GM12878 (cell line): ENCODE measurements at regions not wholly inside any gene's neighbourhood (a gene's known extent, or its start where the extent isn't known, plus 50 kb on each side); places are given as distances from the start of the nearest gene placed in this dataset.

ENCODE experiments used
- NFYB ChIP-seq: IDR thresholded peaks from 2 replicates; pipeline ENCODE4 v1.6.1; 2011; ENCODE audit warnings: low read depth, mild to moderate bottlenecking, low read length, improper control_type of control experiment, moderate library complexity; ENCODE audit not compliant: insufficient read depth
- TF ChIP-seq, protein P1 (sequence below): IDR thresholded peaks from 2 replicates; pipeline ENCODE4 v1.6.1; 2012; ENCODE audit warnings: low read depth, low read length, improper control_type of control experiment
- TF ChIP-seq, protein P2 (sequence below): fragments of 450-650 bp; IDR thresholded peaks from 2 replicates; pipeline ENCODE4 v1.6.1; 2017; ENCODE audit warnings: mild to moderate bottlenecking, moderate library complexity

DNA sequence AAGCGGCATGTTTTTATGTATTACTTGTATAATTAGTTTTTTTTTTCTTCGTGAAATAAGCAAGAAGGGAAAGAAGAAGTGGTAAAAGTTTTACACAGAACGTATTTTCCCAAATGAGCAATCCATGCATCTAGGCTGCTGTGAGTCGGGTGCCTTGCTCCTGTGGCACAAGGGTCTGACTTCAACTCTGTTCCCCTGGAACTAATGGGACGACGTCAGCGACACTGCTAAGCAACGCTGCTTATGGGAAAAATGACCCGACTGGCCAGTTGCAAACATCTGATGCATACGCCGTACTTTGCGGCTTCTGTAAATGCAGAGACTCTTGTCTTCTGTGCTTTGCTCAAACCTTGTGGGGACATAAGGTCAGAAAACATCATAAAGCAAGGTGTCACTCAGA, 66.3 kb downstream of the MPP7 start:
- TF ChIP-seq, protein P1, sequence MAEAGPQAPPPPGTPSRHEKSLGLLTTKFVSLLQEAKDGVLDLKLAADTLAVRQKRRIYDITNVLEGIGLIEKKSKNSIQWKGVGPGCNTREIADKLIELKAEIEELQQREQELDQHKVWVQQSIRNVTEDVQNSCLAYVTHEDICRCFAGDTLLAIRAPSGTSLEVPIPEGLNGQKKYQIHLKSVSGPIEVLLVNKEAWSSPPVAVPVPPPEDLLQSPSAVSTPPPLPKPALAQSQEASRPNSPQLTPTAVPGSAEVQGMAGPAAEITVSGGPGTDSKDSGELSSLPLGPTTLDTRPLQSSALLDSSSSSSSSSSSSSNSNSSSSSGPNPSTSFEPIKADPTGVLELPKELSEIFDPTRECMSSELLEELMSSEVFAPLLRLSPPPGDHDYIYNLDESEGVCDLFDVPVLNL = no peak
- TF ChIP-seq, protein P2, sequence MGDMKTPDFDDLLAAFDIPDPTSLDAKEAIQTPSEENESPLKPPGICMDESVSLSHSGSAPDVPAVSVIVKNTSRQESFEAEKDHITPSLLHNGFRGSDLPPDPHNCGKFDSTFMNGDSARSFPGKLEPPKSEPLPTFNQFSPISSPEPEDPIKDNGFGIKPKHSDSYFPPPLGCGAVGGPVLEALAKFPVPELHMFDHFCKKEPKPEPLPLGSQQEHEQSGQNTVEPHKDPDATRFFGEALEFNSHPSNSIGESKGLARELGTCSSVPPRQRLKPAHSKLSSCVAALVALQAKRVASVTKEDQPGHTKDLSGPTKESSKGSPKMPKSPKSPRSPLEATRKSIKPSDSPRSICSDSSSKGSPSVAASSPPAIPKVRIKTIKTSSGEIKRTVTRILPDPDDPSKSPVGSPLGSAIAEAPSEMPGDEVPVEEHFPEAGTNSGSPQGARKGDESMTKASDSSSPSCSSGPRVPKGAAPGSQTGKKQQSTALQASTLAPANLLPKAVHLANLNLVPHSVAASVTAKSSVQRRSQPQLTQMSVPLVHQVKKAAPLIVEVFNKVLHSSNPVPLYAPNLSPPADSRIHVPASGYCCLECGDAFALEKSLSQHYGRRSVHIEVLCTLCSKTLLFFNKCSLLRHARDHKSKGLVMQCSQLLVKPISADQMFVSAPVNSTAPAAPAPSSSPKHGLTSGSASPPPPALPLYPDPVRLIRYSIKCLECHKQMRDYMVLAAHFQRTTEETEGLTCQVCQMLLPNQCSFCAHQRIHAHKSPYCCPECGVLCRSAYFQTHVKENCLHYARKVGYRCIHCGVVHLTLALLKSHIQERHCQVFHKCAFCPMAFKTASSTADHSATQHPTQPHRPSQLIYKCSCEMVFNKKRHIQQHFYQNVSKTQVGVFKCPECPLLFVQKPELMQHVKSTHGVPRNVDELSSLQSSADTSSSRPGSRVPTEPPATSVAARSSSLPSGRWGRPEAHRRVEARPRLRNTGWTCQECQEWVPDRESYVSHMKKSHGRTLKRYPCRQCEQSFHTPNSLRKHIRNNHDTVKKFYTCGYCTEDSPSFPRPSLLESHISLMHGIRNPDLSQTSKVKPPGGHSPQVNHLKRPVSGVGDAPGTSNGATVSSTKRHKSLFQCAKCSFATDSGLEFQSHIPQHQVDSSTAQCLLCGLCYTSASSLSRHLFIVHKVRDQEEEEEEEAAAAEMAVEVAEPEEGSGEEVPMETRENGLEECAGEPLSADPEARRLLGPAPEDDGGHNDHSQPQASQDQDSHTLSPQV = no peak
- TF ChIP-seq NFYB = no peak
